SU-DHL-6 (cell line): ENCODE measurements at regions not wholly inside any gene's neighbourhood (a gene's known extent, or its start where the extent isn't known, plus 50 kb on each side); places are given as distances from the start of the nearest gene placed in this dataset.

ENCODE experiments used
- EZH2phosphoT487 ChIP-seq: fragments of 200-600 bp; sonication (generic), shearing (Covaris generic); conservative IDR thresholded peaks from 2 replicates; pipeline ENCODE4 v1.6.1; 2018; ENCODE audit warnings: mild to moderate bottlenecking, antibody characterized with exemption, low read length, moderate library complexity, mixed read lengths
- TF ChIP-seq, protein P1 (sequence below): fragments of 200-600 bp; sonication (generic); IDR thresholded peaks from one replicate; pipeline ENCODE4 v1.5.1; 2017; ENCODE audit warnings: antibody characterized with exemption, mild to moderate bottlenecking, low read length, moderate library complexity; ENCODE audit not compliant: insufficient read depth, poor library complexity, severe bottlenecking

DNA sequence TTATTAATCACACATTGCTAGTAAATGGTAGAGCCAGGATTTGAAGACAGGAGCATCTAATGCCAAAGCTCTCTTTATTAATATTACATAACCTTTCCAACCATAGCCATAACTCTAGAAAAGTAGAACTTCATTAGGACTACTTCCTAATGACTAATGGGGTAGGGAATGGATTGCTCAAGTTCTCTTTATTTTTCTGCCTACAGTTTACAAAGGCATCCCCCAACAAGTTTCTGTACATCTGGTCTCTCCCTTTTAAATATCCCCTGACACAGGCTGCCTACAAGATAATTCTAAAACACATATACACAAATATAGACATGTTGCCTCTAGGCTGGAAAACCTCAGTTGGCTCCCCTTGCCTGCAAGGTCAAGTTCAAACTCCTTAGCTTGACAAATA is 534.9 kb downstream of the SOX6 start:
- TF ChIP-seq, protein P1, sequence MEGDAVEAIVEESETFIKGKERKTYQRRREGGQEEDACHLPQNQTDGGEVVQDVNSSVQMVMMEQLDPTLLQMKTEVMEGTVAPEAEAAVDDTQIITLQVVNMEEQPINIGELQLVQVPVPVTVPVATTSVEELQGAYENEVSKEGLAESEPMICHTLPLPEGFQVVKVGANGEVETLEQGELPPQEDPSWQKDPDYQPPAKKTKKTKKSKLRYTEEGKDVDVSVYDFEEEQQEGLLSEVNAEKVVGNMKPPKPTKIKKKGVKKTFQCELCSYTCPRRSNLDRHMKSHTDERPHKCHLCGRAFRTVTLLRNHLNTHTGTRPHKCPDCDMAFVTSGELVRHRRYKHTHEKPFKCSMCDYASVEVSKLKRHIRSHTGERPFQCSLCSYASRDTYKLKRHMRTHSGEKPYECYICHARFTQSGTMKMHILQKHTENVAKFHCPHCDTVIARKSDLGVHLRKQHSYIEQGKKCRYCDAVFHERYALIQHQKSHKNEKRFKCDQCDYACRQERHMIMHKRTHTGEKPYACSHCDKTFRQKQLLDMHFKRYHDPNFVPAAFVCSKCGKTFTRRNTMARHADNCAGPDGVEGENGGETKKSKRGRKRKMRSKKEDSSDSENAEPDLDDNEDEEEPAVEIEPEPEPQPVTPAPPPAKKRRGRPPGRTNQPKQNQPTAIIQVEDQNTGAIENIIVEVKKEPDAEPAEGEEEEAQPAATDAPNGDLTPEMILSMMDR: no peak
- no peak for TF ChIP-seq EZH2phosphoT487
